GM19324 (cell line): ENCODE measurements at regions not wholly inside any gene's neighbourhood (a gene's known extent, or its start where the extent isn't known, plus 50 kb on each side); places are given as distances from the start of the nearest gene placed in this dataset.

Experiments
- ATAC-seq: cut with Tn5 transposase; IDR thresholded peaks from one replicate; pipeline ENCODE4 v1.9.1; 2021; ENCODE audit warnings: mild to moderate bottlenecking, moderate library complexity; ENCODE audit not compliant: unreplicated experiment, low FRiP score

DNA sequence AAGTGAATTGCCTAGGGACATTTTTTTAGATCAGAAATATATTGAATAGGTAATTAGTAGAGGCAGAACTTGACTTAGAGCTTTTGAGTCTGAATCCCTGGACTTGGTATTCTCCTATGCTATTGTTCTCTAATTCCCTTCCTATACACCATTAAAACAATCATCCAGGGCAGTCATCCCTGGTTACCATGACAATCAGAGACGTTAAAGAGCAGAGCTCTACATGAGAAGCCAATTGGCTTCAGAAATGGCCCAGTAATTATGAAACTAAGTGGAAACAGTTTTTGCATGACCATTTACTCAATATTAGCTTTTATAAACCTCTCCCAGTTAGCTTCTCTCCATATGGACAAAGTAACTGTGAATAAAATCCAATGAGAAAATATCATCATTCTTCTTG is 182.1 kb upstream of the TP63 start:
- ATAC-seq, result no peak

DNA sequence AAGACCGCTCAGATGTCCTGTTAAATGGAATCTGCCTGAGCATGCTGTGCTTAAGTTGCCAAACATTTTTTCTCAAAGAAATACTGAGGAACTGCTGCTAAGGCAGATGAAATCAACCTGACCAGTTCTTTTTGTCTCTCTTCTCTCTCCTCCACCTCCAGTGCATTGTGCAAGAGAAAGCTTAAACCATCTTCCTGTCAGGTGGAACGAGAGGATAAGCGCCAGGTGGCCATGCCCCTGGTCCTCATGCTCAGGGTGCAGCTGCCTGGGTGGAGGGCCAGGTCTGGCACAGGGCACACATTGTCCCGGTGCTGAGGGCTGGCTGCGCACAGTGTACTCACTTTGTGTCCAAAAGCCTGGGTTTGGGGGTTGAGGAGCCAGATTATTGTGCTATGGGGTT is 176.2 kb upstream of the TP63 start:
- no peak for ATAC-seq

DNA sequence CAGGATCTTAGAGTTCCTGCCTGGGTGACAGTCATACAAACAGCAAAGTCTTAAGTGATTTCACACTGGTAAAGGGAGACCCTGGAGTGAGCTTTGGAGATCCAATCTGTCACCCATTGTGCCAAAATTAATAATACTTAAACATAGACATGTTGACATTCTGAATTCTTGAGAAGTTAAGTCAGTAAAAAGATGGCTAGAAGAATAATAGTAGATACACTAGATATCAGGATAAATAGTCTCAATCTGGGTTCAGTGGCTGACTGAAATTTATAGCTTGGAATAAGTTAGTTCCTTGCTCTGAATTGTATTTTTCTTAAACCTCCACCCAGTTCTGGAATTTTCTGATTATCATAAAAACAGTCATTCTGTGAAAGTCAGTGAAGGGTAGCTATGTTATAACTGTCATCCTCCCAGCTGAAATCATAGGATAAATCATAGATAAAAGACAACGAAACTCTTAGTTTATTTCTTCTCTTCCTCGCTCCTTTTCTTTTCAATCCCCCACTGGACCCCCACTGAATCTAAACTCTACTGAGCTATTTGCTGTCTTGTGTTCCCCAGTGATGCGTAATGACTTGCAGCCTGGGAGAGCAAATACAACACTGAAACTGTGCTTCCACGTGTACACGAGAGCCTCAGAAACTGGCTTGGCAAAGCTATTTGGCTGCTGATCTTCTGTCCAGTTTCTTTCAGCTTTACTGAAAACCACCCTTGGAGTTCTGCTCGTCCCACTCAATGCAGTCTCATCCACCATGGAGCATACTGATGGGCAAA is 175.4 kb upstream of the TP63 start:
- ATAC-seq, result no peak

DNA sequence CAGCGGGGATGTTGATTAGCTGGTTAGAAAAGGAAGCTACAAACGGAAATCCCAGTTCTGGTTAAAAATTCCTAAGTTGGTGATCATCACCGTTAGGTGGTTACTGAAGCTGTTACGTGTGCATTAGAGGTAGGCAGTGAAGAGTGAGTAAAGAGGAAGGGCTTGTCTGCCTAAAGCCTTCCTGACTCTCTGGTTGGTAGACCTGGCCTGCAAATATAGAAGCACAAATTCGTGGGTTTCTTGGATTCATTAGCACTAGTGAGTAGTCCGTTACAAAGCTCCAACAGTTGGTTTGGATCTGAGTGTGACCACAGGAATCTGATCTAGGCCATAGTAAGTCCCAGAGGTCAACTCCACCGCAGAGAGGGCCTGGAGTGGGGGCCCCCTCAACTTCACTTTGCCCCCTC is 174.0 kb upstream of the TP63 start:
- no peak for ATAC-seq

DNA sequence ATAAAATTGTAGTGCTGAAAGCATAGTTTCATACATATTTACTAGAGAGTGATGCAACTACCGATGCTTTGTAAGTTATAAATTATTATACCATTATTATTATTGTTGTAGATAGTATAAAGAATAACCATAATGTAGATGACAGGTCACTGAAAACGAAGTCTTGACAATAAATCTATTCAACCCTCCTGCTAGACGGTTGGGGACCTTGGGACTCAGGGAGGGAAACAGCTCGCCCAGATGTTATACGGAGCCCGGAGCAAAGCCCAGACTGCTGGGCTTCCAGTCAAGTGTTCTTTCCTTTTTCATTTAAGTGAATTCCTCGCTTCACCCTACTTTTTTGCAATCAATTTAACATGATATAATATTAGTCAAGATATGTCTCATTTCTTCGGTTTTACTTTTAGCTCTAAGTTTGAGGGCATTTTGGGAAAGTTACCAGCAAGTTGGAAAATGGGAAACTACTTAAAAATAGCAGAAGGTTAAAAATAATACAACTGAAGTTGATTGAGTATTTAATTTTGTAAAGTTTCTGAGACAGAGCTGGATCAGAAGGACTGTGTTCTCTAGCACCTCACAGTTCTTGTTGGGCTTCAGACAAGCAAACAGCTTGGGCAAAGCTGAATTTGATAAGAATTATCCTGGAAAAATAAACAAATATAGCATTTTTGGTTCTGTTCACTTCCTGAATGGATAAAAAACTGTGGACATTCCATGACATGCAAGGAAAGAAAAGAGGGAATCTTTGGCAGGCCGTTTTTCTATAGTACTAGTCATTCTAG is 173.4 kb upstream of the TP63 start:
- ATAC-seq, result no peak

DNA sequence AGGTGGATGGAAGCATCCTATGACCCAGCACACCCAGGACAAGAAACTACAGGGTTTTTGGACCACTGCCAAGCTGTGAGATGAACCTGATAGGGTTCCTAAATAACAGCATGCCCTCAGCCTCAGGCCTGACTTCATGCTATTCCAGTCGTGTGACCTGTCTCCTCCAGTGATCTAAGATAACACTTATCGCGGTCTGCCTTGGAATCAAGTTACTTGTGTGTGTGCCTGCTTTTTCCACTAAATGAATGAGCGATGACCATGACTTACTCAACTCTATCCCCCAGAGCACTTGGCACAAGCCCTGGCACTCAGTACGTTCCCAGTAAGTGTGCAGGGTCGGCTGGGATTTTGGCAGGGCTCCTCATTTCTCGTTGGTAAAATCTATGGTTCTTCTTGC is 172.7 kb upstream of the TP63 start:
- ATAC-seq, result no peak

DNA sequence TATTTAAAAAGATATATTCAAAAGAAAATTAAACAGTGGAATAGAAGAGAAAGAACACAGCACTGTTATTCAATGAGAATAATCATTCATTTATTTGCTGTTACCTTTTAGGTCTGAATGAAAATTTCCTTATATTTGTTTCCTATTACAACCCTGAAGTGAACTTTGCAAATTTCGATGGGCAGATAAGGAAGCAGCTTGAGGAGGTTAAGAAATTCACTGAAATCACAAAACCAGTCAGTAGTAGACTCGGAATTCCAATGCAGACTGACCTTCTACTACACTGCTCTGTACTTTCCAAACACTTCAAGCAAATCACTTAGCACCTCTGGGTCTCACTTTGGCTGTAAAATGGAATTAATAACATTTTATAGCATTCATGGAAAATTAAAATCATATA is 172.0 kb upstream of the TP63 start:
- ATAC-seq, result no peak

DNA sequence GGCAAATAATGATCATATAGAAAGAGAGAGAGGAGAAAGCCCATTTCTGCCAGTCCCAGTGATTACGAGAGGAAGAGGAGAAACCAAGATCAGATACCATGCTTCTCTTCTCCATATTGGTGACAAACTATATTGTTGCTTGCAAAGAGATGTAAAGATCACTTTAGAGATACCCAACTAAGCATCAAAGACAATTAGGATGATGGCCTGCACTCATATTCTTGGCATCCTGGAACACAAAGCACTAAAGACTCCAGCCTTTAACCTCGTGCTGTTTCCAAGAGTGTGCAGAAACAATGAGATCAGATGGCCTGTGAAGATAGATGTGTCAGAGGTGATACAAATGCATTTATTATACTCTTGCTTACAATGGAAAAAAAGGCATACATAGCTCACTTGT is 170.7 kb upstream of the TP63 start:
- no peak for ATAC-seq

DNA sequence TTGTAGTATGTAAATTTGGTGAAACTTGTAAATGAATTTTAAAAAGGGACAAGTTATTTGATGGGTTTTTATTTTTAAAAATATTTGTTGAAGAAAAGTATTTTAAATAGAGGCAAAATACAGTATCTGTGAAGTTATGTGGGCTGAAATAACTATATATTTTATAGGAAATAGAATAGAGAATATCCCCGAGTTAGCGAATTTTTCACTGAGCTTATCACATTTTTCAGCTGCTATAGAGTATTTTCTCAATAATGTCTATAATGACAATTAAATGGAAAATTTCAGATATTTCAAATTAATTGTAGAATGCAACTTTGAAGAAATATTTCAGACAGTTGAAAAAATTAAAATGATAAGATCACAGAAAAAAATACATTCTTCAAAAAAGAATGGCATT is 166.4 kb upstream of the TP63 start:
- ATAC-seq, result no peak

DNA sequence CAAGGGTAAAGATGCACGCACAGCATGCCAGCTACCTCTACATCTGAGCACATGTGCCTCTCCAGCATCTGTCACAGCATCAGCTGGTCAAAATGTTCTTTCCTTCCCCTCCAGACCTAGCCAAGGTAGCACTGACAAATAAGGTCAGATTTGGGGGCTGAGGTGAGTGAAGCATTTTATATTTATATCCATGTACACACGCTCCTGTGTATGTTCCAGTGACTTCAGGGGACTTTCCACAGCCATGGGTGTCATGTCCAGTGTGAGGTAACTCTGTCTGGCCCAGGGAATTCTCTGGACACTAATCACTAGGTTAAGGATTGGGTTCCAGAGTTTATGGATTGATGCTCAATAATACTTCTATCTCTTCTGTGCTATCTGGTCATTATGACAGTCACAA is 165.2 kb upstream of the TP63 start:
- ATAC-seq, result no peak

DNA sequence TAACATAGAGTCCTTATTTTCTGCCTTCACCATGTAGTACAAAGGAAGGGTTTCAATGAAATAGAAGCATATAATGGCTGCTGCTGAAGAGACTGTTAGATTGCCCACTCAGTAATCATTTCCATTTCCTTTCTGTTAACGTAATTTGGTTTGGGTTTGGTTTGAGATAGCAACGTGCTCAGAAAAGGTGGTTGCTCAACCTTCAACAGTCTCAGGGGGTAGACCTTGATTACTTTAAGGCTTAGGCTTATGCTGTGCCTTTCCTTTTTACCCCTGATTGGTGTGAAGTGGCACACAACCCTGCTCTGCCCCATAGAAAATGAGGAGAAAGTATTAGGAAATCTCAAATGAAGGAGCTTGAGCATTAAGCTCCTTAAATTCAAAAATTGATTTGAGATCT is 163.7 kb upstream of the TP63 start:
- no peak for ATAC-seq

DNA sequence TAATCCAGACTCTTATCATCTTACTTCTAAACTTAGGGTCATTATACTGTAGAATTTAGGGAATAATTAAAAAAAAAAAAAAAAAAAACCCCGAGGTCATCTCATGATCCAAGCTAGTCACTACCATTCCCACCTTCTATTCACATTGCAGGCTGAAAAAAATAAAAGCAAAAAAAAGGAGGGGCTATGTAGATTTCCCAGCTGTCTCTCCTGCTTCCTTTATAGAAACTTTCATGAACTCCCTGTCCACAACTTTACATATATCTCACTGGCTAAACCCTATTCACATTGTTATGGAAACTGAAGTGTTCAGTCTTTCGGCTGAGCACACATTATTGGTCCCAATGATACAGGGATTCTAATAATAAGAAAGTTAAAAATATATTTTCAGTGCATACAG is 156.2 kb upstream of the TP63 start:
- ATAC-seq, result no peak

DNA sequence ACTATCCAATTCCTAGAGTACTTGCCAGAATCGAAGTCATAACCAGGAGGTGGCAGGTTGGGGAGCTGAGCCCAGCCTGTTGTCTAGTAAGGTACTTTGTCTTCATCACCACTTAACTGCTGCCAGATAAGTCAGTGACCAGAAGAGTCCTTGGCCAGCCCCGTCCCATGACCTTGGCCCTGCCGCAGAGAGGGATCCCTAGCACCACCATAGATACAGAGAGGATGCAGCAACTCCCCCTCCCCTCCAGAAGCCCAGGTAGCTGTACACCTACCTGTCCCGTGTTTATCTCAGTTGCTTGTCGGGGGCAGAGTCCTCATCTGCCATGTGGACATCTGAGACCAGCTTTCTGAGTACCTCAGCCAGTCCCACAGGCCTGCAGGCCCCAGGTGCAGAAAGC is 153.6 kb upstream of the TP63 start:
- no peak for ATAC-seq

DNA sequence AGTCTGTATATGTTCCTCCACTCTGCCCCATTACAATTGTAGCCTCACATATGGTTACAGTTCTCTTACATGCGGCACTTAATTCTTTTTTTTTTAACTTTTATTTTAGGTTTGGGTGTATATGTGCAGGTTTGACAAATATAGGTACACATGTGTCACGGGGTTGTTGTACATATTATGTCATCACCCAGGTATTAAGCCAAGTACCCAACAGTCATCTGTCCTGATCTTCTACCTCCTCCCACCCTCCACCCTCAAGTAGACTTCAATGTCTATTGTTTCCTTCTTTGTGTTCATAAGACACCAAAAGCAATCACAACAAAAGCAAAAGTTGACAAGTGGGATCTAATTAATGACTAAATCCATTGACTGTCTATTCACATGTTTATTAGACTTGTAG is 144.6 kb upstream of the TP63 start:
- ATAC-seq, result no peak

DNA sequence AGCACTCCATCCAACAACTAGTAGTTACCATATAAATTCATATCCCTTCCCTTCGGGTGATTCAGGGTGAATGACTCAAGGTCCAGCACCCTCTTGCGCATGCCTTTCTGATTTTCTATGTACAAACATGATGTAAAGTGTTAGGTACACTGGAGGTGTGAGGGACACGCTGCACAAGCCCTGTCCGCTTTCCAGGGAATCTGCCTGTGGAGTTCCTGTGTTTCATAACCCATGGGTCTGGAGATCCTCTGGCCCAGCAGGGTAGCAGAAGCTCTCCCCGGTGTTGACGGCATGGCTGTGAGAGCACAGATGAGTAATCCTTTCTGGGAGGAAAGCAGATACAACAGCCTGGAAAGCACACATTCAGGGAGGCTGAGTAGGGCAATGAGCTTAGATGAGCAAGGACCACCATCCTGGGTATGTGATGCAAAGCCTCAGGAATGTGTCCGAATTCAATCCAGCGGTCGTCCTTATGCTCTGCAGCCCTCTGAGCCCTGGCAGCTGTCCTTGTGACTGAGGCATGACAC is 142.9 kb upstream of the TP63 start:
- no peak for ATAC-seq

DNA sequence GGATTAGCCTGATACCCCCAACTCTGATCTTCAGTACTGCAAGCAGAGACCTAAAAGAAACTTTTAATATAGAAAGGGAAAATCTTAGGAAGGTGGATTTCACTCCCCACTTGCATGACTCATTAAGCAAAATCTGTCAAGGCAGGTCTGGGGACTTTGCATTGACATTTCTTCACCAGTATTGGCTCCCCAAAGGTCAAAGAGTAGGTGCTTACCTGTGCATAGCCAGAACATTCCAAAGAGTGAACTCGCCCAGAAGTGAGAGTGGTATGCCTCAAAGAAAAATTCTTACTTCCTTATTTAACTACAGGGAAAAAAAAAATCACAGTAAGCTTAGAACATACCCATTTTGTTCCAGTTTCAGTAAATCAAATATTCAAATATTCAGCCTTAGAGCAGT is 140.9 kb upstream of the TP63 start:
- no peak for ATAC-seq

DNA sequence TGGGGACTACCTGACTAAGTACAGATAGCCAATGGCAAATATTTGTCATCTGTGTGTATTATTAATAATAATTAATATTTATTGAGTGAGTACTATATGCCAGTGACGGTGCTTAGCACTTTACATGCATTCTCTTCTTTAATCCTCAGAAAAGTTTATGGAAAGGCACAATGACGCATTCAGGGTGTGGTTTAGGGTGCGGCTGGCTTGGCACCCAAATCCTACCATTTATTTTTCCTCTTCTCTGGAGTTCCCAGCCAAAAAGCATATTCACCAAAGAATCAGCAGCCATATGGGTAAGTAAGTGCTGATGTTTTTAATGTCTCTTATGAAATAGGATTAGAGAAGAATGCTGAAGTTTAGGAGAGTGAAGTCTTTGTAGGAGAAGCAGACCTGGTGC is 140.4 kb upstream of the TP63 start:
- no peak for ATAC-seq

DNA sequence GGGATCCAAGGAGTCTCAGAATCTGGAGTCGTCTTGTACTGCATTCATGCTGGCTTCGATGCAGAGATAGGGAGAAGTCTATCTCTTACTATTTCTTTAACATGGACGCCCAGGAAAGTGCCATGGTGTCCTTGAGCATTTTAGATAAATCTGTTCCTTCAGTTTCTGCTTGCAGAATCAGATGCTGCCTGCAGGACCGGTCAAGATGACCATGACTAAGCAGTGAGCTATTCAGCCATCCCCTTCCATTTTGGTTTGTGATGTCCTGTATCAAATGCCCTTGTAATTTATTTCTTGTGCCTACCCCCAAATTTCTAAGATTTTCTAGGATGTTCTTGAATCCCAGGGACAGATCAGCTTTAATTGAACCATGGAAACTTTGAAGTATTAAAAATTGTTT is 139.4 kb upstream of the TP63 start:
- ATAC-seq, result no peak

DNA sequence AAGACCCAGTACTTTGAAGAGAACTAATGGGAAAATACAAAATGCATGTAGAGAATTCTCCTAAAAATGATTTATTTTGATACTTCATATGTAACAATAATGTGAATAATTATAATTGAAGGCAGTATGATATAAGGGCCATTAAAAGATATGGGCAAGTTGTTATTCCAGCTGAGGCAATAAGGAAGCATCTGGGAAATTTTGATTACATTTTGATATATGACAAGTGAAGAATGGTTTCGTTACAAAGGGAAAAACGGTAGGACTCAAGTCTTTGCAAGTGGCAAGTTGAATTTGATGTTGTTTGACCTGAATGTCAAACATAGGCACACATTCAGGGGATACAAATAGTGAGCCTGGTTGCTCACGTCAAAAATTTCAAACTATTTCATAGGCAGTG is 137.9 kb upstream of the TP63 start:
- no peak for ATAC-seq

DNA sequence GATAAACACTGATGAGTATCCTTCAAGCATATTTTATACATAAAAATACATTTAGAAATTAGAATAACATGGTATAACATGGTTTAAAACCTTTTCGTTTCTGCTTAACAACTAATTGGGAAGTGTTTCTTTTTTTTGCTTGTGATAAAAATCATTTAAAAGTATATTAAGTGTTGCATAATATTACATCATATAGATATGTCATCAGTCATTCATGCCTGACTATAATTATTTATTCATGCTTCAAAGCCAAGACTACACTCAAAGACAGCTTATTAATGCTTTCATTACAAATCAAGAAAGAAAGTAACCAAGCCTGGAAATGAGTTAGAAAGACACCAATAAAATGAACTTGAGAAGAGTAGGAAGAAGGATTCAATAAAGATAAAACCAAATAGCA is 136.6 kb upstream of the TP63 start:
- no peak for ATAC-seq

DNA sequence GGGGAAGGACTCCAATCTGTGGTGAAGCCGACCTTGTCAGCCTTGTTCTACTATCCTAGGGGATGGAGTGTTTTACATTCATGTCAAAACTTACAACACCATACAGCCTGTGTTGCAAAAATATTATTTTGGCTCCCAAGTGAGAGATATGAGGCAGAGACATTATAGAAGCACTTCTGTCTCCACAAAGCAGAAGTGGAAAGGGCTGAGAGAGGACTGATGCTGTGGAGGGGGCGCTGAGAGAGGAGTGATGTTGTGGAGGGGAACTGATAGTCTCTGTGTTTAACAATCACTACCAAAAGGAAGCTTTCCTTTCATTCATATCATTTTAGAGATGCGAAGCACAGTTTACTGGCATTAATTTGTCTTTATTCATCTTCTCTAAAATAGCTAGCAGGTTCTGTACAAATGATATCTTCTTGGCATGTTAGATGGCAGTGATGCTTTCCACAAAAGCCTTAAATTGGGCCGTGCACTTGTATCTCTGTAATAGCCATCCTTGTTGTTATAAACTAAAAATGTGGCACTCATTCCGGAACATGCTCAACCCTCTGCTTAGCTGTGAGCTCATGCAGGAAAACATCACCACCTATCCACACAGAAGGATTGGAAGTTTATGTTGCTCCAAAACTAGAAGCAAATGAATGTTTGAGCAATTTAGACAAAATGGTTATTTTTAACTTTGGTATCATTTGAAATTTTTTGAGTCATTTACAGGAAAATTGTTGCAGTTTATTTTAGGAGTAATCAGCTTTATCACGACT is 134.6 kb upstream of the TP63 start:
- ATAC-seq, result no peak
